MM.1S (cell line): ENCODE measurements at regions not wholly inside any gene's neighbourhood (a gene's known extent, or its start where the extent isn't known, plus 50 kb on each side); places are given as distances from the start of the nearest gene placed in this dataset.
A peak's percentile ranks its signal among the peaks of the same experiment; 100 is the strongest.

Experiments
- DNase-seq: peaks from one replicate; pipeline ENCODE4 v3.0.0-alpha.2; 2015
- H2AFZ ChIP-seq: fragments of 300-600 bp; sonication (generic); 2 replicates; pipeline ENCODE4 v1.6.0; 2016; ENCODE audit warnings: antibody characterized with exemption, low read length
- H3F3A ChIP-seq: fragments of 300-600 bp; sonication (generic); 2 replicates; pipeline ENCODE4 v1.6.1; 2016; ENCODE audit warnings: mild to moderate bottlenecking, antibody characterized with exemption, low read length, moderate library complexity, mixed read lengths; ENCODE audit not compliant: insufficient read depth
- H3K27ac ChIP-seq: fragments of 300-600 bp; sonication (generic); 2 replicates; pipeline ENCODE4 v1.5.1; 2016; ENCODE audit warnings: mild to moderate bottlenecking, low read length
- H3K27me3 ChIP-seq: fragments of 300-600 bp; sonication (generic); replicated peaks from 2 replicates; pipeline ENCODE4 v1.6.0; 2016; ENCODE audit warnings: low read length; ENCODE audit not compliant: insufficient read depth
- H3K36me3 ChIP-seq: fragments of 300-600 bp; sonication (generic); replicated peaks from 2 replicates; pipeline ENCODE4 v1.6.1; 2016; ENCODE audit warnings: mild to moderate bottlenecking, low read length, mixed read lengths; ENCODE audit not compliant: insufficient read depth
- H3K4me1 ChIP-seq: fragments of 300-600 bp; sonication (generic); 2 replicates; pipeline ENCODE4 v1.6.1; 2016; ENCODE audit warnings: low read length, mixed read lengths
- H3K4me2 ChIP-seq: fragments of 300-600 bp; sonication (generic); 2 replicates; pipeline ENCODE4 v1.6.0; 2016; ENCODE audit warnings: low read depth, low read length
- H3K4me3 ChIP-seq: fragments of 300-600 bp; sonication (generic); 2 replicates; pipeline ENCODE4 v1.5.1; 2016; ENCODE audit warnings: low read length, mixed read lengths
- H3K79me2 ChIP-seq: fragments of 300-600 bp; sonication (generic); 2 replicates; pipeline ENCODE4 v1.6.1; 2016; ENCODE audit warnings: mixed run types, low read length, mixed read lengths
- H3K9ac ChIP-seq: fragments of 300-600 bp; sonication (generic); 2 replicates; pipeline ENCODE4 v1.6.1; 2016; ENCODE audit warnings: low read length, mixed read lengths
- H3K9me2 ChIP-seq: fragments of 300-600 bp; sonication (generic); replicated peaks from 2 replicates; pipeline ENCODE4 v1.6.1; 2016; ENCODE audit warnings: mild to moderate bottlenecking, low read length, mixed read lengths; ENCODE audit not compliant: insufficient read depth
- H3K9me3 ChIP-seq: fragments of 300-600 bp; sonication (generic); replicated peaks from 2 replicates; pipeline ENCODE4 v1.6.1; 2016; ENCODE audit warnings: mild to moderate bottlenecking, low read length, mixed read lengths; ENCODE audit not compliant: insufficient read depth
- H4K20me1 ChIP-seq: fragments of 300-600 bp; sonication (generic); 2 replicates; pipeline ENCODE4 v1.6.1; 2016; ENCODE audit warnings: mild to moderate bottlenecking, low read length, moderate library complexity, mixed read lengths; ENCODE audit not compliant: insufficient read depth
- CTCF ChIP-seq: fragments of 300-600 bp; sonication (generic); IDR thresholded peaks from 2 replicates; pipeline ENCODE4 v1.5.1; 2016; ENCODE audit warnings: antibody characterized with exemption, low read length, mixed read lengths
- EZH2 ChIP-seq: fragments of 300-600 bp; sonication (generic); optimal IDR thresholded peaks from 2 replicates; pipeline ENCODE3; 2017; ENCODE audit warnings: low read depth, mild to moderate bottlenecking, antibody characterized with exemption, low read length, mixed read lengths
- EZH2phosphoT487 ChIP-seq: fragments of 300-600 bp; sonication (generic); IDR thresholded peaks from 2 replicates; pipeline ENCODE4 v1.6.1; 2018; ENCODE audit warnings: antibody characterized with exemption, low read length

- DNase-seq, result no peak
- no peak overlapping the region for H3K4me3 ChIP-seq
- no peaks in the 10 kb centered on the region for H3K9me3 ChIP-seq
- H3K9me2 ChIP-seq, result no peaks in the 10 kb centered on the region
- no peaks in the 10 kb centered on the region for H3K27me3 ChIP-seq
- no peak overlapping the region for H3K9ac ChIP-seq
- peaks cover 16% of the 10 kb centered on the region for H3F3A ChIP-seq
- no peaks in the 10 kb centered on the region for H3K36me3 ChIP-seq
- H3K4me1 ChIP-seq, result peaks cover 31% of the 10 kb centered on the region
- H2AFZ ChIP-seq, result no peak overlapping the region
- H4K20me1 ChIP-seq, result no peaks in the 10 kb centered on the region
- no peak overlapping the region for H3K4me2 ChIP-seq
- H3K79me2 ChIP-seq, result no peaks in the 10 kb centered on the region
- TF ChIP-seq EZH2phosphoT487, result no peak
- no peak for TF ChIP-seq CTCF
- no peak for TF ChIP-seq EZH2
- H3K27ac ChIP-seq, result no peak overlapping the region
These were observed 92.3 kb upstream of the RASGEF1B start for GRCh38 chr4:81564025-81564424.

GRCh38 chr4:81562093-81562492 is 90.4 kb upstream of the RASGEF1B start:
- Histone ChIP-seq H3K27ac (peak overlapping the region; percentile 85), H3F3A (peaks cover 16% of the 10 kb centered on the region), H3K9ac (peak overlapping the region; percentile 49), H3K36me3 (no peaks in the 10 kb centered on the region), H3K4me2 (peak overlapping the region; percentile 49), H3K4me1 (peaks cover 39% of the 10 kb centered on the region), H3K9me2 (no peaks in the 10 kb centered on the region), H3K27me3 (no peaks in the 10 kb centered on the region), H3K4me3 (no peak overlapping the region), H2AFZ (no peak overlapping the region), H3K9me3 (no peaks in the 10 kb centered on the region), H4K20me1 (no peaks in the 10 kb centered on the region), H3K79me2 (no peaks in the 10 kb centered on the region)
- DNase-seq, result peak; percentile 85
- no peak for TF ChIP-seq CTCF
- TF ChIP-seq EZH2phosphoT487, result no peak
- no peak for TF ChIP-seq EZH2

- TF ChIP-seq EZH2phosphoT487 (no peak), EZH2 (no peak), CTCF (no peak)
- DNase-seq, result no peak
- no peaks in the 10 kb centered on the region for H3K9me3 ChIP-seq
These were observed 85.6 kb upstream of the RASGEF1B start for GRCh38 chr4:81557306-81557705.

More at GRCh38 chr4:81557306-81557705, 85.6 kb upstream of the RASGEF1B start:
- H3F3A ChIP-seq, result peaks cover 26% of the 10 kb centered on the region
- H3K36me3 ChIP-seq, result no peaks in the 10 kb centered on the region
- H3K4me1 ChIP-seq, result peaks cover 49% of the 10 kb centered on the region
- H2AFZ ChIP-seq, result no peak overlapping the region
- no peak overlapping the region for H3K27ac ChIP-seq
- H3K4me3 ChIP-seq, result no peak overlapping the region
- H4K20me1 ChIP-seq, result no peaks in the 10 kb centered on the region
- H3K9me2 ChIP-seq, result no peaks in the 10 kb centered on the region
- no peak overlapping the region for H3K4me2 ChIP-seq
- no peaks in the 10 kb centered on the region for H3K27me3 ChIP-seq
- no peak overlapping the region for H3K9ac ChIP-seq
- H3K79me2 ChIP-seq, result no peaks in the 10 kb centered on the region
